Mucosa of descending colon (tissue), 3 donors: ENCODE measurements at regions not wholly inside any gene's neighbourhood (a gene's known extent, or its start where the extent isn't known, plus 50 kb on each side); places are given as distances from the start of the nearest gene placed in this dataset.

ENCODE experiments used
- ATAC-seq: fragments of 200-7000 bp; cut with Tn5 transposase; one replicate; pipeline ENCODE4 v1.9.1; 2020; ENCODE audit warnings: mild to moderate bottlenecking, moderate library complexity
- DNase-seq, 3 donors: peaks; one replicate each; pipeline ENCODE4 v3.0.0-alpha.2; 2020
- H3K36me3 ChIP-seq: fragments of 200-600 bp; one replicate; pipeline ENCODE4 v1.8.0; 2021; ENCODE audit warnings: low read depth, mild to moderate bottlenecking
- H3K4me1 ChIP-seq: fragments of 200-600 bp; one replicate; pipeline ENCODE4 v1.8.0; 2021; ENCODE audit warnings: low read depth, mild to moderate bottlenecking
- H3K4me3 ChIP-seq: fragments of 200-600 bp; one replicate; pipeline ENCODE4 v1.8.0; 2021; ENCODE audit warnings: mild to moderate bottlenecking
- H3K9me3 ChIP-seq: fragments of 200-600 bp; one replicate; pipeline ENCODE4 v1.8.0; 2021; ENCODE audit warnings: mild to moderate bottlenecking
- CTCF ChIP-seq: fragments of 200-600 bp; IDR thresholded peaks from one replicate; pipeline ENCODE4 v1.8.0; 2022; ENCODE audit warnings: antibody characterized with exemption, mild to moderate bottlenecking
- intact Hi-C, 2 donors: fragments of 100-400 bp; cut with DNase I in 1 of 2; cut with micrococcal nuclease in 1 of 2; formaldehyde crosslinking; loops; one replicate each; pipeline versions ENCODE4 v1.11.0 to v1.11.1; 2022; cut with DNase I, micrococcal nuclease
- donor health status: DM: no; HTN: no; CAD: no; lungs with moderate emphysema.
- donor health status: DM: no; HTN: no; CAD: no.
- donor health status: DM: no; HTN: yes; CAD: no.

- H3K36me3 ChIP-seq: no peaks in the 10 kb centered on the region
- ATAC-seq: no peak
- no peak for DNase-seq
- TF ChIP-seq CTCF: no peak
- intact Hi-C loops: no loop called here
- H3K4me3 ChIP-seq: no peak overlapping the region
- H3K9me3 ChIP-seq: no peaks in the 10 kb centered on the region
- H3K4me1 ChIP-seq: peaks cover 7% of the 10 kb centered on the region
Observed at GRCh38 chr2:881204-881918, 69.3 kb upstream of the SNTG2 start.

- ATAC-seq: no peak
- no peak for TF ChIP-seq CTCF
Observed at GRCh38 chr2:880201-880970, 70.3 kb upstream of the SNTG2 start.

GRCh38 chr2:879540-879939 is 71.1 kb upstream of the SNTG2 start:
- H3K9me3 ChIP-seq: no peaks in the 10 kb centered on the region
- no peak overlapping the region for H3K4me3 ChIP-seq
- no peak for ATAC-seq
- H3K36me3 ChIP-seq: no peaks in the 10 kb centered on the region
- peaks cover 7% of the 10 kb centered on the region for H3K4me1 ChIP-seq
- no peak for DNase-seq
- no peak for TF ChIP-seq CTCF
- intact Hi-C loops: no loop called here

More at GRCh38 chr2:880201-880970, 70.3 kb upstream of the SNTG2 start:
- intact Hi-C loops: no loop called here
- H3K4me1 ChIP-seq: peaks cover 7% of the 10 kb centered on the region
- no peaks in the 10 kb centered on the region for H3K36me3 ChIP-seq
- no peaks in the 10 kb centered on the region for H3K9me3 ChIP-seq
- no peak overlapping the region for H3K4me3 ChIP-seq
- DNase-seq: no peak

GRCh38 chr2:878245-878930 is 72.3 kb upstream of the SNTG2 start:
- no peaks in the 10 kb centered on the region for H3K36me3 ChIP-seq
- ATAC-seq (no peak), DNase-seq (no peak)
- no peaks in the 10 kb centered on the region for H3K9me3 ChIP-seq
- peaks cover under 1% of the 10 kb centered on the region for H3K4me1 ChIP-seq
- intact Hi-C loops: no loop called here
- no peak for TF ChIP-seq CTCF
- no peak overlapping the region for H3K4me3 ChIP-seq

- intact Hi-C loops: no loop called here
- no peak for DNase-seq
- TF ChIP-seq CTCF: no peak
- no peak for ATAC-seq
- Histone ChIP-seq H3K4me3 (no peak overlapping the region), H3K36me3 (no peaks in the 10 kb centered on the region), H3K4me1 (no peaks in the 10 kb centered on the region), H3K9me3 (no peaks in the 10 kb centered on the region)
Observed at GRCh38 chr2:877747-878146, 72.9 kb upstream of the SNTG2 start.
